GM10248 (cell line): ENCODE measurements at regions not wholly inside any gene's neighbourhood (a gene's known extent, or its start where the extent isn't known, plus 50 kb on each side); places are given as distances from the start of the nearest gene placed in this dataset.

Experiments
- CTCF ChIA-PET: fragments of 300-600 bp; sonication (Branson Sonifier 250); formaldehyde crosslinking; extraction: SDS; loops from one replicate; lab custom pipeline; 2021; ENCODE audit warnings: antibody characterized with exemption; lab: Yijun Ruan, JAX
- POLR2A ChIA-PET: fragments of 350-650 bp; sonication (Branson Sonifier 250); formaldehyde crosslinking; extraction: SDS; loops from one replicate; lab custom pipeline; 2020; ENCODE audit warnings: antibody characterized with exemption; lab: Yijun Ruan, JAX
- DNase-seq: peaks from one replicate; pipeline ENCODE4 v3.0.0; 2012; ENCODE audit errors: extremely low spot score
- TF ChIP-seq, protein P1 (sequence below): IDR thresholded peaks from 2 replicates; pipeline ENCODE4 v1.5.1; 2012; ENCODE audit warnings: mild to moderate bottlenecking, low read depth; ENCODE audit errors: extremely low read depth, missing control alignments, control extremely low read depth

DNA sequence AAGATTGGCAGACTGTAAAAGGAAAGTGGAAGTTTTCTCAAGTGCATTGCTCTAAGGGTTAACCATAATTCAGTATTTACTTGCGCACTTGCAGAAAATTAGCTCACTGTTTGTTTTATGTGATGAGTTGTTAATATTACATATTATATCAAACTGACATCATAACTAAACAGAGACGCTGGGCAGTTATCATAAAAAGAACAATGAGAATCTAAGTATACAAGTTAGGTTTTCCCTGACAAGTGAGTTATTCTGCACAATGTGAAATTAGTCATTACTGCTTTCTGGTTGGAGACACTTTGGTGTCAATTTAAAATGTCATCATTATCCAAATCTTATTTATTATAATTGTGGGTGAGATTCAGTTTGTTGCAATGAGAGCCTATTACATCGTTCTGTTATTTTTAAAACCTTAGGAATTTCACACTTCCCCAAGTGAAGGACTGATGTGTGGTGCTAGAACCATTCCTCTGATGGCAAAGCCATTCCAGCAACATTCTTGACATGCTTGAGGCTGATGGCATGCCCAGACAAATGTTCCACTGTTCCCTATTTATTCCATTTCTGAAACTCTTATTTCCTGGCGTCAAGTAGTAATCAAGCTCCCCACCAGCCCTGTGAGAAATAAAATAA is 90.1 kb upstream of the FLRT2 start:
- DNase-seq, result no peak
- TF ChIP-seq, protein P1, sequence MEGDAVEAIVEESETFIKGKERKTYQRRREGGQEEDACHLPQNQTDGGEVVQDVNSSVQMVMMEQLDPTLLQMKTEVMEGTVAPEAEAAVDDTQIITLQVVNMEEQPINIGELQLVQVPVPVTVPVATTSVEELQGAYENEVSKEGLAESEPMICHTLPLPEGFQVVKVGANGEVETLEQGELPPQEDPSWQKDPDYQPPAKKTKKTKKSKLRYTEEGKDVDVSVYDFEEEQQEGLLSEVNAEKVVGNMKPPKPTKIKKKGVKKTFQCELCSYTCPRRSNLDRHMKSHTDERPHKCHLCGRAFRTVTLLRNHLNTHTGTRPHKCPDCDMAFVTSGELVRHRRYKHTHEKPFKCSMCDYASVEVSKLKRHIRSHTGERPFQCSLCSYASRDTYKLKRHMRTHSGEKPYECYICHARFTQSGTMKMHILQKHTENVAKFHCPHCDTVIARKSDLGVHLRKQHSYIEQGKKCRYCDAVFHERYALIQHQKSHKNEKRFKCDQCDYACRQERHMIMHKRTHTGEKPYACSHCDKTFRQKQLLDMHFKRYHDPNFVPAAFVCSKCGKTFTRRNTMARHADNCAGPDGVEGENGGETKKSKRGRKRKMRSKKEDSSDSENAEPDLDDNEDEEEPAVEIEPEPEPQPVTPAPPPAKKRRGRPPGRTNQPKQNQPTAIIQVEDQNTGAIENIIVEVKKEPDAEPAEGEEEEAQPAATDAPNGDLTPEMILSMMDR, result no peak
- ChIA-PET POLR2A (no interaction called here), CTCF (no interaction called here)

GRCh38 chr14:85441909-85442643 is 87.9 kb upstream of the FLRT2 start:
- POLR2A ChIA-PET, result no interaction called here
- TF ChIP-seq, protein P1, result no peak
- DNase-seq, result no peak
- CTCF ChIA-PET, result interaction anchor here (1.2 kb wide), 1 partner anchor 10 kb away, joined by 3 read pairs; no protein-coding TSS in a partner anchor

DNA sequence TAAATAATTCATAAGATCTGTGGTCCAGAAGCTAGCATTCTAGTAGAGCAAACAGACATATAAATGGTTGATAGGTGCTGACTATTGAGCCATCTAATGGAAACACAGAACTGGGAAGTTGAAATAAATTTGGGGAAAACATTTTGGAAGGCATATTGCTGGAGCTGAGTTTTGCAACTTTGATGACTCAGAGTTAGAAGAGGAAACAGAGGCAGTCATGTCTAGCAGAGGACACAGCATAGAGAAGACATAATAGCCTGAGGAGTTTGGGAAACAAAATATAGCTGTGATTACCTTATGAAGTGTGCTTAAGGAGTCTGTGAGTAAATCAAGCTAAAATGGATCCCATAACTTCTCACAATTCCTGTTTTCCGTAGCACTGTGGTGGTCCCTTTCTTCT is 86.9 kb upstream of the FLRT2 start:
- CTCF ChIA-PET, result interaction anchor here (1.0 to 1.2 kb wide), 2 partner anchors 9 to 59 kb away, joined by 3 to 4 read pairs; no protein-coding TSS in a partner anchor
- POLR2A ChIA-PET, result no interaction called here
- DNase-seq, result no peak
- TF ChIP-seq, protein P1, result no peak

- TF ChIP-seq, protein P1, result no peak
- ChIA-PET POLR2A (no interaction called here), CTCF (interaction anchor here (1.0 kb wide), 1 partner anchor 15 kb away, joined by 4 read pairs; no protein-coding TSS in a partner anchor)
- DNase-seq, result no peak
These were observed 85.3 kb upstream of the FLRT2 start for GRCh38 chr14:85444635-85445034.

- CTCF ChIA-PET, result interaction anchor here (1.0 kb wide), 1 partner anchor 15 kb away, joined by 4 read pairs; no protein-coding TSS in a partner anchor
- DNase-seq, result no peak
- TF ChIP-seq, protein P1, result no peak
- POLR2A ChIA-PET, result no interaction called here
These were observed 84.7 kb upstream of the FLRT2 start for GRCh38 chr14:85445151-85445795.

- no peak for DNase-seq
- POLR2A ChIA-PET, result no interaction called here
- CTCF ChIA-PET, result interaction anchor here (1.2 to 1.4 kb wide), 2 partner anchors 11 to 21 kb away, joined by 4 read pairs; no protein-coding TSS in a partner anchor
- TF ChIP-seq, protein P1, result no peak
These were observed 82.1 kb upstream of the FLRT2 start for GRCh38 chr14:85447883-85448282.
